Lung (tissue), 11 donors: ENCODE measurements at regions not wholly inside any gene's neighbourhood (a gene's known extent, or its start where the extent isn't known, plus 50 kb on each side); places are given as distances from the start of the nearest gene placed in this dataset.
A peak's percentile ranks its signal among the peaks of the same experiment; 100 is the strongest.

Experiments used
- ATAC-seq: fragments of 200-7000 bp; cut with Tn5 transposase; one replicate; pipeline ENCODE4 v1.9.1; 2020; ENCODE audit warnings: moderate number of reproducible peaks; ENCODE audit not compliant: insufficient read depth, low FRiP score
- DNase-seq, 3 donors: peaks; one replicate each; pipeline ENCODE4 v3.0.0-alpha.2; 2013 to 2017
- H3K27ac ChIP-seq, 2 donors: one replicate each; pipeline ENCODE4 v1.5.1; 2013; ENCODE audit warnings: mild to moderate bottlenecking in 2 of 2, moderate library complexity in 2 of 2, control low read depth in 1 of 2, inconsistent platforms in 1 of 2, low read depth in 1 of 2, low read length in 1 of 2
- H3K27me3 ChIP-seq, 3 donors: one replicate each; pipeline ENCODE4 v1.5.1; 2013; ENCODE audit warnings: low read length in 2 of 3; ENCODE audit not compliant: control insufficient read depth in 3 of 3, insufficient read depth in 3 of 3
- H3K36me3 ChIP-seq, 4 donors: one replicate each; pipeline ENCODE4 v1.5.1; 2013; ENCODE audit warnings: low read length in 4 of 4, mild to moderate bottlenecking in 1 of 4, moderate library complexity in 1 of 4; ENCODE audit not compliant: control insufficient read depth in 4 of 4, insufficient read depth in 4 of 4
- H3K4me1 ChIP-seq, 5 donors: one replicate each; pipeline ENCODE4 v1.5.1; 2013; ENCODE audit warnings: low read length in 5 of 5, mild to moderate bottlenecking in 2 of 5, moderate library complexity in 1 of 5; ENCODE audit not compliant: control insufficient read depth in 5 of 5, insufficient read depth in 5 of 5
- H3K4me3 ChIP-seq: one replicate; pipeline ENCODE4 v1.5.1; 2013; ENCODE audit warnings: mild to moderate bottlenecking, control low read depth, moderate library complexity
- H3K9ac ChIP-seq, 2 donors: one replicate each; pipeline ENCODE4 v1.5.1; 2013; ENCODE audit warnings: low read length in 2 of 2, control low read depth in 1 of 2; ENCODE audit not compliant: insufficient read depth in 1 of 2
- H3K9me3 ChIP-seq, 4 donors: one replicate each; pipeline ENCODE4 v1.5.1; 2013; ENCODE audit warnings: low read length in 3 of 4, mild to moderate bottlenecking in 1 of 4, moderate library complexity in 1 of 4; ENCODE audit not compliant: control insufficient read depth in 4 of 4, insufficient read depth in 3 of 4
- WGBS, 2 donors: extraction: QIAGEN DNeasy Blood & Tissue Kit; methylation state at CpG; one replicate each; pipeline ENCODE4 v1.1.7; 2013; 5-methylcytosine and 5-hydroxymethylcytosine counted together
- TF ChIP-seq, protein P1 (sequence below): IDR thresholded peaks from 2 replicates; pipeline ENCODE4 v1.5.1; 2012; ENCODE audit warnings: mild to moderate bottlenecking; ENCODE audit errors: control extremely low read depth, extremely low read depth
- donor health status: control.
- donor health status: control.
- donor health status: Bipolar disorder and iron deficiency.
- donor health status: healthy.
- donor health status: DM: yes; HTN: yes; CAD: no.

DNA sequence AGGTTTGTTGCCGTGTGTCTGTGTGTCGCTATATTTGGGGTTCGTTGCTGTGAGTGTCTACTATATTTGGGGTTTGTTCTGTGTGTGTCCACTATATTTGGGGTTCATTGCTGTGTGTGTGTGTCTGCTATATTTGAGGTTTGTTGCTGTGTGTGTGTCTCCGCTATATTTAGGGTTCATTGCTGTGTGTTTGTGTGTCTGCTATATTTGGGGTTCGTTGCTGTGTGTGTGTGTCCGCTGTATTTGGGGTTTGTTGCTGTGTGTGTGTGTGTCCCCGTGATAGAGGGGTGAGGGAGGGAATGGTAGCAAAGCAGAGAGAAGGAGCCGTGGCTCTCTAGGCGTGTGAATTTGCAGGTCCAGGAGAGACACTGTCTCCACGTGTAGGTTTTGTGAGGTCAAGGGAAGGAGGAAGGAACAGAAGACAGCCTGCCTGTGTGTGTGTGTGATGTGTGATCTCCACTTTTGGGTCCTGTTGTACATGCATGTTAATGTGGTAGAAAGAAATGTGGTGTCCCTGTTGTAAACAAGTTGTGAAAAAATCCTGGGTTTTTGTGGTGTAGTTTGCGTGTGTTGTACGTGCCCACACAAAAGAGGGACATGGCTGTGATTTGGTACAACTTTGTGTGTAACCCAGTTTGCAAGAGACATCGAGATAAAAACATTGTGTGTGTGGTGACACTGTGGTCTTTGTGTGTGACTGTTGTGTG lies 56.3 kb upstream of the ECE1 start:
- no peak overlapping the region for H3K9ac ChIP-seq
- no peaks in the 10 kb centered on the region for H3K9me3 ChIP-seq
- H3K27me3 ChIP-seq = no peaks in the 10 kb centered on the region
- no peaks in the 10 kb centered on the region for H3K36me3 ChIP-seq
- ATAC-seq = no peak
- TF ChIP-seq, protein P1, sequence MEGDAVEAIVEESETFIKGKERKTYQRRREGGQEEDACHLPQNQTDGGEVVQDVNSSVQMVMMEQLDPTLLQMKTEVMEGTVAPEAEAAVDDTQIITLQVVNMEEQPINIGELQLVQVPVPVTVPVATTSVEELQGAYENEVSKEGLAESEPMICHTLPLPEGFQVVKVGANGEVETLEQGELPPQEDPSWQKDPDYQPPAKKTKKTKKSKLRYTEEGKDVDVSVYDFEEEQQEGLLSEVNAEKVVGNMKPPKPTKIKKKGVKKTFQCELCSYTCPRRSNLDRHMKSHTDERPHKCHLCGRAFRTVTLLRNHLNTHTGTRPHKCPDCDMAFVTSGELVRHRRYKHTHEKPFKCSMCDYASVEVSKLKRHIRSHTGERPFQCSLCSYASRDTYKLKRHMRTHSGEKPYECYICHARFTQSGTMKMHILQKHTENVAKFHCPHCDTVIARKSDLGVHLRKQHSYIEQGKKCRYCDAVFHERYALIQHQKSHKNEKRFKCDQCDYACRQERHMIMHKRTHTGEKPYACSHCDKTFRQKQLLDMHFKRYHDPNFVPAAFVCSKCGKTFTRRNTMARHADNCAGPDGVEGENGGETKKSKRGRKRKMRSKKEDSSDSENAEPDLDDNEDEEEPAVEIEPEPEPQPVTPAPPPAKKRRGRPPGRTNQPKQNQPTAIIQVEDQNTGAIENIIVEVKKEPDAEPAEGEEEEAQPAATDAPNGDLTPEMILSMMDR = no peak
- 58 to 60% methylated on average over 13 of the region's 13 CpGs for WGBS, 2 donors
- H3K4me1 ChIP-seq = peaks cover 2 to 39% (median 6%) of the 10 kb centered on the region in 5 donors
- H3K27ac ChIP-seq = no peak overlapping the region
- DNase-seq = no peak
- no peak overlapping the region for H3K4me3 ChIP-seq

DNA sequence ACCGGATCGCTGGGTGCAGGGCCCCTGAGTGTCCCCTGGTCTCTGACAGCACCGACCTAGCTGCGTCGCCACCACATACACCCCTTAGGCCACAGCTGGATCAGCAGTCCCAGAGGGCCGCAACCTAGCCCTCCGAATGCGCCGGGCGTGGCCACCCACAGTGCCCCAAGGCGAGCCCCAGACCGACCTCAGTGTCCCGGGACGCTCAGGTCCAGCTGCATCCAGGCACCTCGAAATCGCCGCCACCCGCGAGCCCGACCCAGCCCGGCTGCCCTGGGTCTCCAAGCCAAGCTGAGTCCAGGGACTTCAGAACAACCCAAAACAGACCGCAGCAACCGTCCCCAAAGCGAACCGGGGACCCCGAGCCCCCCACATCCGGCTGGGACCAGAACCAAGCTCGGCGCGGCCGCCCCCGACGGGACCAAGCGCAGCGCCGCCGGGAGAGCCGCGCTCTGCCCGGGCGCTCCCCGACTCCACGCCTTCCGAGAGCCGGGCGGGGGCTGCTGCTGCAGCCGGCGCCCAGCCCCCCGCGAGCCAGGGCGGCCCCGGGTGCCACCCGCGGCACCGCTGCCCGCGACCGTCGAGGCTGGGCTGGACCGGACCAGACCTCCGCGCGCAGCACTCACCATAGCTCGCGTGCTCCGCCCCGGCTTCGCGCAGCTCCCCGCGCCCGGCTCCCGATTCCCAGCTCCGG lies 54.6 kb upstream of the ECE1 start:
- H3K9me3 ChIP-seq = no peaks in the 10 kb centered on the region
- 3 to 5% methylated on average over 71 to 74 of the region's 74 CpGs for WGBS, 2 donors
- no peak for DNase-seq

DNA sequence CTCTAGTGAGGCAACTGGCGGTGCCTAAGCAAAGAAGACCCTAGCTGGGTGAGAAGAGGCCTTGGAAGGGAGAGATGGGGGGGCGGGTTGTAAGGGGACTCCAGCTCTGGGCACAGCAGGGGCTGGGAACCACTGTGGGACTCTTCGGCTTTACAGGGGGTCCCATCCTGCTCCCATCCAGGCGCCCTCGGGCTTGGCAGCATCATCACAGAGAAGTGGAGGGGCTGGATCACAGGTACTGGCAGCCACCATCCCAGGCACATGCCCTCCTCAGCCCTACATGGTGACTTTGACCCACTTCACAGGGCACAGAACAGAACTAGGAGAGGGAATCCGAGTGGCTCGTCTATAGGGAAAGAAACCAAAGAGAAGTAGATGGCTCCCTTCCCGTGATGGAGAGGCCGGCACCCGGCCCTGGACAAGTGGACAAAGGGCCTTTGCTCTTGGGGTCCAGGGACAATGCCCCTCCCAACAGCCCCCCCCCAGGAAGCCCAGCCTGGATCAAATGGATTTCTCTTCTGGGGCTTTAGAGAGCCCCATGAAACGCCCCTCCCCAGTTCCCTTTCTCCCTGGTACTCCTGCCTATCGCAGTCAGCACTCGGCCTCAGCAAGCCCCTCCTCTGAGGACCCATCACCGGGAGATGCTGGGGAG lies 54.0 kb upstream of the ECE1 start:
- Histone ChIP-seq H3K27me3 (no peaks in the 10 kb centered on the region), H3K9ac (no peak overlapping the region), H3K9me3 (no peaks in the 10 kb centered on the region), H3K27ac (peak overlapping the region in 1 of 2 donors; percentile 82), H3K4me3 (peak overlapping the region; percentile 76), H3K4me1 (peaks cover 7 to 47% (median 16%) of the 10 kb centered on the region in 5 donors), H3K36me3 (no peaks in the 10 kb centered on the region)
- DNase-seq (no peak), ATAC-seq (no peak)
- TF ChIP-seq, protein P1 = no peak
- 46 to 56% methylated on average over 14 of the region's 14 CpGs for WGBS, 2 donors

More for the DNA sequence above, 54.6 kb upstream of the ECE1 start:
- Histone ChIP-seq H3K27me3 (no peaks in the 10 kb centered on the region), H3K4me1 (peaks cover 6 to 45% (median 11%) of the 10 kb centered on the region in 5 donors), H3K9ac (peak overlapping the region in 1 of 2 donors; percentile 29), H3K4me3 (peak overlapping the region; percentile 76), H3K36me3 (no peaks in the 10 kb centered on the region), H3K27ac (peak overlapping the region; percentile 82 to 89)
- TF ChIP-seq, protein P1 = no peak
- peak; percentile 17 for ATAC-seq
